Astrocyte of the hippocampus (primary cell): ENCODE measurements at regions not wholly inside any gene's neighbourhood (a gene's known extent, or its start where the extent isn't known, plus 50 kb on each side); places are given as distances from the start of the nearest gene placed in this dataset.

ENCODE experiments used
- DNase-seq: peaks from one replicate; pipeline ENCODE4 v3.0.0; 2011; ENCODE audit warnings: low read depth, low spot score

- no peak for DNase-seq
These were observed 1686.7 kb upstream of the LRRTM1 start for GRCh38 chr2:81991282-81991681.

- no peak for DNase-seq
These were observed 1682.8 kb upstream of the LRRTM1 start for GRCh38 chr2:81987370-81987769.

DNA sequence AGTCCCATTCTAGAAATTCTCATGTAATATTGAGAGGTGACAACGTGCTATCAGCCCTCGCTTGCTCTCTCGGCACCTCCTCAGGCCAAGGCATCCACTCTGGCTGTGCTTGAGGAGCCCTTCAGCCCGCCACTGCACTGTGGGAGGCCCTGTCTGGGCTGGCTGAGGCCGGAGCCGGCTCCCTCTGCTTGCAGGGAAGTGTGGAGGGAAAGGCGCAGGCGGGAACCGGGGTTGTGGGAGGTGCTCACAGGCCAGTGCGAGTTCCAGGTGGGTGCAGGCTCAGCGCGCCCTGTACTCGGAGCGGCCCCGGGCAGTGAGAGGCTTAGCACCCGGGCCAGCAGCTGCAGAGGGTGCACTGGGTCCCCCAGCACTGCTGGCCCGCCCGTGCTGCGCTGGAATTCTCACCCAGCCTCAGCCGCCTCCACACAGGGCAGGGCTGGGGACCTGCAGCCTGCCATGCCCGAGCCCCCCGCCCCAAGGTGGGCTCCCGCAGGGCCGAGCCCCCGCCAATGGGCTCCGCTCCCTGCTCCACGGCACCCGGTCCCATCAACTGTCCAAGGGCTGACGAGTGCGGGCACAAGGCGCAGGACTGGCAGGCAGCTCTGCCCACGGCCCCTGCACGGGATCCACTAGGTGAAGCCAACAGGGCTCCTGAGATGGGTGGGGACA lies 1680.6 kb upstream of the LRRTM1 start:
- no peak for DNase-seq

- DNase-seq = no peak
These were observed 1677.0 kb upstream of the LRRTM1 start for GRCh38 chr2:81981585-81981984.

GRCh38 chr2:81979086-81979485 lies 1674.5 kb upstream of the LRRTM1 start:
- DNase-seq = no peak

DNA sequence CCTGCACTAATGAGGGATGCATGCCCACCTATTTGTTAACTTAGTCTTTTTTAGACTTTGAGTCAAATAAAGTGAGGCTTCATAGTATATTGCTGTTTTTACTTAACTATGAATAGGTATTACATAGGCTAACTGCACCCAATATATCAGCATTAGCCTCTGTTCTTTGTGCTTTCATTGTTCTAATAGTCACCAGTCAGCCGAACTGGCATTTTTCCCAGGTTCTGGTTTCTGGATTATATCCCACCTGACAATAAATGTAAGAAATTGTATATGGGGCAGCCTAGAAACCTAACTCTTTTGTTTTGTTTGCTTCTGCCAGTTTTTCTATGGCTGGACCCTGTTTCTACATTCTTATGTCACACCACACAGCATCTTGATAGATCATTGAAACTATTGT lies 1672.4 kb upstream of the LRRTM1 start:
- peak; percentile 1 for DNase-seq

GRCh38 chr2:81974216-81974615 lies 1669.7 kb upstream of the LRRTM1 start:
- no peak for DNase-seq

DNA sequence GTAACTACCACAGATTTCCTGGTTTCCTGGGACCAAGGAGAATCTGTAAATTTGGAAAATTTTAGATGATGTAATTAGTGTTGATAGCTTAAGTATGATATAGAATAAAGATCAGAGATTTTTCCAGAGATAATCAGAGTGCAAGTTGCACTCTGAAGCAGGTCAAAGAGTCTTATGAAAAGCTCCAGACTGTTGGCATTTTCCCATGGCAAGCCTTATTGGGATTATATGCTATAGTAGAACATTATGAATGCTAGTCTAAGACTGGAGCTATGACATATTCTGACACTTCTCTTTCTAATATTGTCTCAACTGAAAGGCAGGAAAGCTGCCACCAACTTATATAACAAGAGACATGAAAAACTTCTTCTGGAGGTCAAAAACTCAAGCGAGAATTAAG lies 1638.3 kb upstream of the LRRTM1 start:
- no peak for DNase-seq

DNA sequence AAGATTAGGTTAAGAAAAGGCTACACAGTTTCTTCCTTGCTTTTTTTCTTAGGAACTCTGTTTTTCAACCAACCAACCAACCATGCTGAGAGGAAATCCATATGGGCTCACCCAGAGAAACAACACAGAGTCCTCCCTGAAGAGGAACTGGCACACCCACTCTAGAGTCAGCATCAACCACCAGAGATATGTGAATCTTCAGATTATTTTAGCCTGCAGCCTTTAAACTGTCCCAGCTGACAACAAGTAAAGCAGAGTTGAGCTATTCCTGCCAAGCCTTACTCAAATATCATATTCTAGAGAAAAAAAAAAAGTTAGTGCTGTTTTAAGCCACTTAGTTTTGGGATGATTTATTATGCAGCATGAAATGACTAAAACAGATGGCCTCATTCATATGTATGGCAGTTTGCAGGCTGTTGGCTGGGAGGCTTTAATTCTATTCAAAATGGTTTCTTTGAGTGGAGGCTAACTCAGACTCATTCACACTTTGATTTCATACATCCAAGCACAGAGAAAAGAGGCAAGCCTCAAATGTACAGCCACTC lies 1637.7 kb upstream of the LRRTM1 start:
- DNase-seq = no peak

GRCh38 chr2:81940266-81940955 lies 1635.9 kb upstream of the LRRTM1 start:
- no peak for DNase-seq

DNA sequence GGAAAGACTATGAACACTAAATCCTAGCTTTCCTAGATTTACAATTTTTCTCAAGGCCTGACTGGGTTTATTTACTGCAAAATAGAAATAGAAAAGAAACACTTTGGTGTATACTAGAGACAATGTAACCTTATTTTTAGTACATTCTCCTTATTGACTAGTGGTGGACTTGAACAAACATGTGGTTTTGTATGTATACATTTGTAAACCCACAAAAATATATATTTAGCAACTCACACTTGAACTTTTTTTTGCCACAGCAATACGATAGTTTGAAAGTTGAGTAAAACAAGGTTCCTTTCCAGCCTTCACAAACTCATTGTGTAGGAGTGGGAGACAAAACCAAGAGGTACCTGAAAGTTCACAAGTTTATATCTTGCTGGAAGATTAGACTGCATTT lies 1633.4 kb upstream of the LRRTM1 start:
- DNase-seq = no peak

- DNase-seq = no peak
These were observed 1599.0 kb upstream of the LRRTM1 start for GRCh38 chr2:81903534-81903933.

DNA sequence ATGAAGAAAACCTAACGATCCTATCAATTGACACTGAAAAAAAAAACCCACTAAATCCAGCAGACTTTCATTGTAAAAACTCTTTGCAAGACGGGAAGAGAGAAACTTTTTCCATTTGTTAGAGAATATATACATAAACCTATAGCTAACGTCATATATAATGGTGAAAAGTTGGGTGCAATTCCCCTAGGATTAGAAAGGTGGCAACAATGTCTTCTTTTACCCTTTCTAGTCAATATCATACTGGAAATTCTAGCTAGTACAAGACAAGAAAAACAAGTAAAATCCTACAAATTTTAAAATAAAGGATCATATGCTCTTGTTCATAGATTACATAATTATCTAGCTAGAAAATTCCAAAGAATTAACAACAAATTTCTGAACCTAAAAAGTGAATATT lies 1596.5 kb upstream of the LRRTM1 start:
- no peak for DNase-seq

DNA sequence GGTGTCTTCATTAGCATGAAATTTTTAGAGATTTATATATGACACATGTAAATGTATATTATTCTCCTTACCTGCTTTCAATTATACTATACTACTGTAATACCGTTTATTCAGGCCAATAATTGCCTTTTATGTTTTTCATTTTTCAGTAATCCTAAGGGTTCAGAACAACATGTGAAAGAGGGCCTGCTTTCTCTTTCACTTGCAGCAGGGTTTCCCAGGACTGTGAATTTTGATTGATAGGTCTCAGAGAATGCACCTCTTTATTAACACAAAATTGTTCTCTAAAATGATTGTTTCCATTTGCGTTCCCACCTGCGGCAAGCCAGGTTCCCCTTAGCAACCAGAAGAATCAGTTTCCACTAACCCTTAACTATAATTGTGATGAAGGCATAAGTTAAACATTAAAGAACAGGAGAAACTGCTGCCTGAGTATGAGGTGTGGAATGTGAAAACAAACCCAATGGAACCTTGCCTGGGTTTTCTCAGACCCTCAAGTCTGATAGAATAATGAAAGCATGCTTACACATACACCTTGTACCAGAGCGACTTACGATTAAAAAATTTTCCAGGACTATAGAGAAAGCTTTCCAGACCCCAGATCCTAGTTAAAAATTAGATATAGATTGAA lies 1591.2 kb upstream of the LRRTM1 start:
- DNase-seq = no peak

GRCh38 chr2:81894451-81894990 lies 1590.0 kb upstream of the LRRTM1 start:
- DNase-seq = no peak

DNA sequence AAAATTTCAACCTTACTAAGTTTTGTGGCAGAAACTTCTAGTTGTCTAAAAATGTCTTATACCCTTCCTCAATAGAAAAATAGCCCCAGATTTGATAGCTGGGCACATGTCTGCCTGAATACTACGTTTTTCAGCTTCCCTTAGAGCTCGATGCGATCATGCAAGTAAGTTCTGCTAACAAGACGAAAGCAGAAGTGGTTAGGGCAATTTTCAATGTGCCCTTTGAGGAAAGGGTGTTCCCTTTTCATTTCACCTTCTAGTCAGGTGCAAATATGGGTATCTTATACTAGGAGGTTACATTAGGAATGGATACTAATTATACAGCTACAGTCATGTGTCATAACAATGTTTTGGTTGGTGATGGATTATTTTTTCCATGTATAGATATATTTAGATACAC lies 1572.1 kb upstream of the LRRTM1 start:
- DNase-seq = no peak

DNA sequence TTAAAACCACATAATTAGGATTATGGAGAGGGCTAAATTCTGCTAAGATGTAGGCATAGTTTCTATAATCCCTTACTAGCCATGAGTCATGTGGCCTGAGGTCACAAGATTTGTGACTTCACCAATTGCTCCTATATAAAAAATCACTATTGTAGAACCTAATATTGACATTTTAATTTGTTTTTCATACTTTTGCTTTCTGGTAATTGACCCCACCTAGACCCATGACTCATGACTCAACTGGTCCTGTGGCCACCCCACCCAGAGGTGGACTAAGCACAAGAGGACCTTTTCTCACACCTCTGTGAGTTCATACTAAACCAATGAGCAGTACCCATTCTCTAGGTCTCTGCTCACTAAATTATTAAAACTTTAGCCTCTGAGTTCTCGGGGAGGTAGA lies 1567.5 kb upstream of the LRRTM1 start:
- no peak for DNase-seq

DNA sequence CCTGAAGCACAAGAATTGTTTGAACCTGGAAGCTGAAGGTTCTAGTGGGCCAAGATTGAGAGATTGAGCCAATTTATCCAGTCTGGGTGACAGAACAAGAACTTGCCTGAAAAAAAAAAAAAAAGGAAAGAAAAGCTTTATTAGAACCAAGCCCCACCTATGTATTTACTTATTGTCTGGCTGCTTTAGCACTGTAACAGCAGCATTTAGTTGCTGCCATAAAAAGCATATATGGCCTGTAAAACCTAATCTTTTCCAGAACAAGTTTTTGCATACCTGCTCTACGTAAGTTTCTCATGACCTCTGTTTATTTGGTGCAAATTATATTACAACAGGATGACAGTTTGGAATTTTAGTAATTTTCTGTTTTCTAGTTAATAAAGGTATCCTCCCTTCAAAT lies 1565.6 kb upstream of the LRRTM1 start:
- no peak for DNase-seq

- DNase-seq = no peak
These were observed 1554.4 kb upstream of the LRRTM1 start for GRCh38 chr2:81858998-81859397.

- DNase-seq = no peak
These were observed 1548.8 kb upstream of the LRRTM1 start for GRCh38 chr2:81853341-81853740.

- no peak for DNase-seq
These were observed 1548.1 kb upstream of the LRRTM1 start for GRCh38 chr2:81852651-81853050.

DNA sequence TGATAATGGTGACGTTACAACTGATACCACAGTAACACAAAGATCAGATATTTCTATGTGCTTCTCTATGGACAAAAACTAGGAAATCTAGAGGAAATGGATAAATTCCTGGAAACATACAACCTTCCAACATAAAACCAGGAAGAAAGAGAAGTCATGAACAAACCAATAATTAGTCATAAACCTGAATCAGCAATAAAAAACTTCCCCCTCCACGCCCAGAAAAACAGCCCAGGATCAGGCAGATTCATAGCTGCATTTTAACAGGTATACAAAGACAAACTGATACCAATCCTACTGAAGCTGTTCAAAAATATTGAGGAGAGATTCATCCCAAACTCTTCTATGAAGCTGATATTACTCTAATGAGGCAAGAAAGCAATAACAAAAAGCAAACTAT lies 1535.2 kb upstream of the LRRTM1 start:
- DNase-seq = no peak
